CD14-positive monocyte (primary cell): ENCODE measurements at regions not wholly inside any gene's neighbourhood (a gene's known extent, or its start where the extent isn't known, plus 50 kb on each side); places are given as distances from the start of the nearest gene placed in this dataset.

Source experiments
- DNase-seq, 3 donors: peaks; one replicate each; pipeline ENCODE4 v3.0.0-alpha.2; 2011 to 2022
- H2AFZ ChIP-seq: 2 replicates; pipeline ENCODE4 v1.6.0; 2012; ENCODE audit warnings: mild to moderate bottlenecking, low read depth, low read length, inconsistent platforms; ENCODE audit not compliant: insufficient read depth, poor library complexity, severe bottlenecking
- H3K27ac ChIP-seq, 2 donors: 1 replicate in 1 of 2; 2 replicates in 1 of 2; pipeline ENCODE4 v1.5.1; 2012 to 2013; ENCODE audit warnings: low read length in 2 of 2, control low read depth in 1 of 2, inconsistent platforms in 1 of 2, low read depth in 1 of 2, mild to moderate bottlenecking in 1 of 2
- H3K27me3 ChIP-seq, 2 donors: one replicate each; pipeline versions ENCODE4 v1.6.0 to v1.6.1; 2011 to 2013; ENCODE audit warnings: low read length in 2 of 2; ENCODE audit not compliant: control insufficient read depth in 2 of 2, insufficient read depth in 2 of 2
- H3K36me3 ChIP-seq, 2 donors: replicated peaks in 1 of 2; 1 replicate in 1 of 2; 2 replicates in 1 of 2; pipeline versions ENCODE4 v1.5.1 to v1.6.1; 2012 to 2013; ENCODE audit warnings: low read length in 2 of 2, control low read depth in 1 of 2, inconsistent platforms in 1 of 2, mild to moderate bottlenecking in 1 of 2; ENCODE audit not compliant: insufficient read depth in 2 of 2, control insufficient read depth in 1 of 2
- H3K4me1 ChIP-seq, 2 donors: 1 replicate in 1 of 2; 2 replicates in 1 of 2; pipeline versions ENCODE4 v1.5.1 to v1.6.1; 2012 to 2013; ENCODE audit warnings: low read length in 2 of 2, control low read depth in 1 of 2, inconsistent platforms in 1 of 2, mild to moderate bottlenecking in 1 of 2, moderate library complexity in 1 of 2; ENCODE audit not compliant: insufficient read depth in 2 of 2, control insufficient read depth in 1 of 2
- H3K4me2 ChIP-seq: replicated peaks from 2 replicates; pipeline ENCODE3; 2012; ENCODE audit warnings: low read length, moderate library complexity, mild to moderate bottlenecking; ENCODE audit not compliant: poor library complexity, severe bottlenecking; ENCODE audit errors: extremely low read depth
- H3K4me3 ChIP-seq, 3 experiments: fragments of 200-600 bp in 1 of 3; sonication (generic) in 1 of 3; replicated peaks in 1 of 3; 1 replicate in 2 of 3; 2 replicates in 1 of 3; pipeline ENCODE4 v1.5.1; 2011 to 2013; ENCODE audit warnings: low read length in 3 of 3, mild to moderate bottlenecking in 3 of 3, control low read depth in 2 of 3, low read depth in 2 of 3, inconsistent platforms in 1 of 3, moderate library complexity in 1 of 3
- H3K79me2 ChIP-seq: 2 replicates; pipeline ENCODE4 v1.6.0; 2012; ENCODE audit warnings: mild to moderate bottlenecking, control low read depth, inconsistent platforms, low read length, moderate library complexity; ENCODE audit not compliant: insufficient read depth
- H3K9ac ChIP-seq: 2 replicates; pipeline ENCODE4 v1.6.0; 2017; ENCODE audit warnings: low read length, mild to moderate bottlenecking; ENCODE audit not compliant: insufficient read depth, poor library complexity, severe bottlenecking
- H3K9me3 ChIP-seq, 2 donors: replicated peaks in 1 of 2; 1 replicate in 1 of 2; 2 replicates in 1 of 2; pipeline versions ENCODE4 v1.5.1 to v1.6.1; 2012 to 2013; ENCODE audit warnings: low read length in 2 of 2, control low read depth in 1 of 2; ENCODE audit not compliant: control insufficient read depth in 1 of 2, insufficient read depth in 1 of 2
- H4K20me1 ChIP-seq: 2 replicates; pipeline ENCODE4 v1.6.0; 2012; ENCODE audit warnings: mild to moderate bottlenecking, low read length, control low read depth, moderate library complexity; ENCODE audit not compliant: insufficient read depth
- H3K27ac Mint-ChIP-seq, 7 donors: one replicate each; pipeline ENCODE4 v1.8.0; 2020; ENCODE audit warnings: mild to moderate bottlenecking in 7 of 7, mixed read lengths in 7 of 7, moderate library complexity in 6 of 7, inconsistent platforms in 2 of 7
- H3K27me3 Mint-ChIP-seq, 3 donors: one replicate each; pipeline ENCODE4 v1.8.0; 2021 to 2022; ENCODE audit warnings: low read depth in 3 of 3, mild to moderate bottlenecking in 3 of 3, mixed read lengths in 3 of 3, moderate library complexity in 3 of 3, inconsistent platforms in 1 of 3
- H3K36me3 Mint-ChIP-seq, 2 donors: one replicate each; pipeline ENCODE4 v1.8.0; 2020; ENCODE audit warnings: mixed read lengths in 2 of 2, inconsistent platforms in 1 of 2, mild to moderate bottlenecking in 1 of 2
- H3K4me1 Mint-ChIP-seq: one replicate; pipeline ENCODE4 v1.8.0; 2020; ENCODE audit warnings: mild to moderate bottlenecking, mixed read lengths
- H3K4me3 Mint-ChIP-seq, 2 donors: one replicate each; pipeline ENCODE4 v1.8.0; 2020; ENCODE audit warnings: mild to moderate bottlenecking in 2 of 2, mixed read lengths in 2 of 2, moderate library complexity in 1 of 2
- H3K9me3 Mint-ChIP-seq, 7 donors: one replicate each; pipeline ENCODE4 v1.8.0; 2020 to 2022; ENCODE audit warnings: mixed read lengths in 7 of 7, mild to moderate bottlenecking in 6 of 7, moderate library complexity in 6 of 7, inconsistent platforms in 2 of 7
- CTCF ChIP-seq: fragments of 200-600 bp; IDR thresholded peaks from one replicate; pipeline ENCODE4 v1.8.0; 2022; ENCODE audit warnings: antibody characterized with exemption, mild to moderate bottlenecking
- WGBS: methylation state at CpG from one replicate; pipeline ENCODE4 v1.1.5; 2013; ENCODE audit warnings: missing lambda C conversion rate; ENCODE audit not compliant: insufficient coverage; 5-methylcytosine and 5-hydroxymethylcytosine counted together
- intact Hi-C, 2 donors: fragments of 100-400 bp; cut with micrococcal nuclease; formaldehyde crosslinking; loops; one replicate each; pipeline versions ENCODE4 v1.15.0 to v1.15.1; 2023

- intact Hi-C loops: no loop called here
- WGBS: 82% methylated on average over 3 of the region's 3 CpGs
These were observed 1021.9 kb upstream of the CDH2 start for GRCh38 chr18:29198834-29199233.

DNA sequence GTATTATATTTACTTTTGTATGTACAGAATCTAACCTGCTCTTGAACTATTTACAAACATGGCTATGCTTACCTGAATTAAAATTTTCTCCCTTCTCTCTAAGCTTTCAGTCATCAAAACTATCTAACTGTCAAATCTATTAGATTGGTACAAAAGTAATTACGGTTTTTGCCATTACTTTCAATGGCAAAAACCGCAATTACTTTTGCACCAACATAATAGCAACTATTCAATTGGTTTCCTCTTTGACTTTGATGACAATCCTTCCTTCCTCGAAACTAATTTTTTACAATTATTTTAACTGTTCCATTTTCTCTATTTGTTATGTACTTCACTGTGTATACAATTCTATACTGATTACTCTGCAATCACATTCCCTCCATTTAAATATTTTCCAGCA is 1019.4 kb upstream of the CDH2 start:
- Histone ChIP-seq H3K36me3 (no peaks in the 10 kb centered on the region), H3K27ac (no peak overlapping the region), H3K4me3 (no peak overlapping the region), H3K27me3 (no peaks in the 10 kb centered on the region), H4K20me1 (no peaks in the 10 kb centered on the region), H3K79me2 (no peaks in the 10 kb centered on the region), H3K9ac (no peak overlapping the region), H3K4me2 (no peak overlapping the region), H3K9me3 (no peaks in the 10 kb centered on the region), H3K4me1 (no peaks in the 10 kb centered on the region), H2AFZ (no peak overlapping the region)
- Mint-ChIP-seq H3K36me3 (no peaks in the 10 kb centered on the region), H3K27me3 (peaks cover 0 to 2% (median 0%) of the 10 kb centered on the region in 3 donors), H3K9me3 (peaks cover 0 to 5% (median 2%) of the 10 kb centered on the region in 7 donors), H3K27ac (no peak overlapping the region), H3K4me3 (no peak overlapping the region), H3K4me1 (no peaks in the 10 kb centered on the region)
- intact Hi-C loops: no loop called here
- no peak for DNase-seq
- 83% methylated on average over 2 of the region's 3 CpGs for WGBS
- TF ChIP-seq CTCF: no peak

More at GRCh38 chr18:29198834-29199233, 1021.9 kb upstream of the CDH2 start:
- peaks cover 0 to 4% of the 10 kb centered on the region in 2 donors for H3K9me3 ChIP-seq
- no peak overlapping the region for H3K27ac ChIP-seq
- H3K4me1 Mint-ChIP-seq: no peaks in the 10 kb centered on the region
- no peaks in the 10 kb centered on the region for H3K27me3 ChIP-seq
- H3K9ac ChIP-seq: no peak overlapping the region
- DNase-seq: no peak
- H3K27me3 Mint-ChIP-seq: peaks cover 0 to 2% (median 0%) of the 10 kb centered on the region in 3 donors
- no peak overlapping the region for H3K4me3 Mint-ChIP-seq
- no peaks in the 10 kb centered on the region for H3K36me3 ChIP-seq
- H3K27ac Mint-ChIP-seq: no peak overlapping the region
- no peak overlapping the region for H3K4me2 ChIP-seq
- no peak overlapping the region for H2AFZ ChIP-seq
- no peaks in the 10 kb centered on the region for H3K79me2 ChIP-seq
- no peak overlapping the region for H3K4me3 ChIP-seq
- peaks cover 0 to 8% (median 2%) of the 10 kb centered on the region in 7 donors for H3K9me3 Mint-ChIP-seq
- no peaks in the 10 kb centered on the region for H4K20me1 ChIP-seq
- TF ChIP-seq CTCF: no peak
- H3K36me3 Mint-ChIP-seq: no peaks in the 10 kb centered on the region
- no peaks in the 10 kb centered on the region for H3K4me1 ChIP-seq
